Right atrium auricular region (tissue), 2 donors: ENCODE measurements at regions not wholly inside any gene's neighbourhood (a gene's known extent, or its start where the extent isn't known, plus 50 kb on each side); places are given as distances from the start of the nearest gene placed in this dataset.

Experiments
- DNase-seq: peaks from one replicate; pipeline ENCODE4 v3.0.0-alpha.2; 2019; ENCODE audit warnings: low spot score
- H3K27ac ChIP-seq, 2 donors: fragments of 200-600 bp; sonication (generic); 1 replicate in 1 of 2; 2 replicates in 1 of 2; pipeline ENCODE4 v1.5.1; 2016 to 2019
- H3K27me3 ChIP-seq, 2 donors: fragments of 200-600 bp; sonication (generic); one replicate each; pipeline versions ENCODE4 v1.5.1 to v1.6.0; 2017 to 2019
- H3K36me3 ChIP-seq: fragments of 200-600 bp; sonication (generic); one replicate; pipeline ENCODE4 v1.5.1; 2016
- H3K4me1 ChIP-seq, 2 donors: fragments of 200-600 bp; sonication (generic); one replicate each; pipeline versions ENCODE4 v1.5.1 to v1.6.0; 2017 to 2019
- H3K4me3 ChIP-seq, 2 donors: fragments of 200-600 bp; sonication (generic); 1 replicate in 1 of 2; 2 replicates in 1 of 2; pipeline ENCODE4 v1.5.1; 2017 to 2019; ENCODE audit warnings: mild to moderate bottlenecking in 1 of 2, moderate library complexity in 1 of 2
- H3K9me3 ChIP-seq, 2 donors: fragments of 200-600 bp; sonication (generic); one replicate each; pipeline ENCODE4 v1.5.1; 2019
- TF ChIP-seq, protein P1 (sequence below), 2 donors: fragments of 200-600 bp; sonication (generic); IDR thresholded peaks; one replicate each; pipeline ENCODE4 v1.5.1; 2019; ENCODE audit warnings: antibody characterized with exemption in 2 of 2

DNA sequence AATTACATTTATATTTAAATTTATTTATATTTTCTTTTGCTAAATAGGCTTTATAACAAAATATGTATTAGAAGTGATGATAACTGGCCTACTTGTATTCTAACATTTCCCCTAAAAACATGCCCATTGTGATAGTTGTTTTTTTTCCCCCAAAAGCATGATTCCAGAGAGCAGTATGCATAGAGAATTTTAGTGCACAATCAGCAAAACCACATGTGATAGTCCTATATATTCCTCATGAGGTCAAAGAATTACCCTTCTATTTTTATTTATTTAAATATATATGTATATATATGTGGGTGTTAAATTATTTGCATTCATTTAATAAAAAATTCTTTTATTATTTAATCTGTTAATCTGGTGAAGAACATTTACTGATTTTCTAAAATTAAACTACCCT is 78.2 kb upstream of the TLL1 start:
- Histone ChIP-seq H3K27ac (no peak overlapping the region), H3K4me3 (no peak overlapping the region), H3K36me3 (no peaks in the 10 kb centered on the region), H3K4me1 (no peaks in the 10 kb centered on the region), H3K9me3 (no peaks in the 10 kb centered on the region), H3K27me3 (no peaks in the 10 kb centered on the region)
- DNase-seq, result no peak
- TF ChIP-seq, protein P1, sequence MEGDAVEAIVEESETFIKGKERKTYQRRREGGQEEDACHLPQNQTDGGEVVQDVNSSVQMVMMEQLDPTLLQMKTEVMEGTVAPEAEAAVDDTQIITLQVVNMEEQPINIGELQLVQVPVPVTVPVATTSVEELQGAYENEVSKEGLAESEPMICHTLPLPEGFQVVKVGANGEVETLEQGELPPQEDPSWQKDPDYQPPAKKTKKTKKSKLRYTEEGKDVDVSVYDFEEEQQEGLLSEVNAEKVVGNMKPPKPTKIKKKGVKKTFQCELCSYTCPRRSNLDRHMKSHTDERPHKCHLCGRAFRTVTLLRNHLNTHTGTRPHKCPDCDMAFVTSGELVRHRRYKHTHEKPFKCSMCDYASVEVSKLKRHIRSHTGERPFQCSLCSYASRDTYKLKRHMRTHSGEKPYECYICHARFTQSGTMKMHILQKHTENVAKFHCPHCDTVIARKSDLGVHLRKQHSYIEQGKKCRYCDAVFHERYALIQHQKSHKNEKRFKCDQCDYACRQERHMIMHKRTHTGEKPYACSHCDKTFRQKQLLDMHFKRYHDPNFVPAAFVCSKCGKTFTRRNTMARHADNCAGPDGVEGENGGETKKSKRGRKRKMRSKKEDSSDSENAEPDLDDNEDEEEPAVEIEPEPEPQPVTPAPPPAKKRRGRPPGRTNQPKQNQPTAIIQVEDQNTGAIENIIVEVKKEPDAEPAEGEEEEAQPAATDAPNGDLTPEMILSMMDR (IDR thresholded peaks at IDR 0.05), result no peak

DNA sequence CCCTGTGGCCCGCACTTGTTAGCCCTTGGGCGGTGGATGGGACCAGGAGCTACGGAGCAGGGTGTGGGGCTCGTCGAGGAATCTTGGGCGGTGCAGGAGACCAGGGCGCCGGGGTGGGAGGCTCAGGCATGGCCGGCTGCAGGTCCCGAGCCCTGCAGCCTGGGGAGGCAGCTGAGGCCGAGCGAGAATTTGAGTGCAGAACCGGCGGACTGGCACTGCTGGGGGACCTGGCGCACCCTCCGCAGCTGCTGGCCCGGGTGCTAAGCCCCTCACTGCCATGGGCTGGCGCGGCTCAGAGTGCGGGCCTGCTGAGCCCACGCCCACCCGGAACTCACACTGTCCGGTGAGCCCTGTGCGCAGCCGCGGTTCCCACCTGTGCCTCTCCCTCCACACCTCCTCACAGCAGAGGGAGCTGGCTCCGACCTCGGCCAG is 73.6 kb upstream of the TLL1 start:
- no peaks in the 10 kb centered on the region for H3K27me3 ChIP-seq
- no peaks in the 10 kb centered on the region for H3K4me1 ChIP-seq
- H3K27ac ChIP-seq, result no peak overlapping the region
- no peak overlapping the region for H3K4me3 ChIP-seq
- H3K9me3 ChIP-seq, result no peaks in the 10 kb centered on the region
- no peaks in the 10 kb centered on the region for H3K36me3 ChIP-seq
- TF ChIP-seq, protein P1 (IDR thresholded peaks at IDR 0.05), result no peak
- DNase-seq, result no peak

DNA sequence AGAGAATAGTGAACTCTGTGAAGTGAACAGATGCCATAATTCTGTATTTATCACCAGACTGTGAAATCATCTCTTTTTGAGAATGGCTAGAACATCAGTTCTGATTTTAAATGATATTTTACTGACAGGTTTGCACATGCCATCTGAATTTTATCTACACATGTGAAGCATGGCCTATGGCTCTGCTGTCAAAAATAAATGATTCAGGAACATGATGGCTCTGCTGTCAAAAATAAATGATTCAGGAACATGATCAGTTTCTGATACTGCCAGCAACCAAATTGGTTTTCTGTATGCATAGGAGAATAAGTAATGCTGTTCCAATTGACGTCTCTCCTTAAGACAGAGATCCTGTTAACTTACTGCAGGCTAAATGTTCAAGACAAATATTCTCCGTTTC is 70.6 kb upstream of the TLL1 start:
- TF ChIP-seq, protein P1 (IDR thresholded peaks at IDR 0.05), result no peak
- Histone ChIP-seq H3K9me3 (no peaks in the 10 kb centered on the region), H3K4me1 (no peaks in the 10 kb centered on the region), H3K27ac (no peak overlapping the region), H3K36me3 (no peaks in the 10 kb centered on the region), H3K27me3 (no peaks in the 10 kb centered on the region), H3K4me3 (no peak overlapping the region)
- no peak for DNase-seq

DNA sequence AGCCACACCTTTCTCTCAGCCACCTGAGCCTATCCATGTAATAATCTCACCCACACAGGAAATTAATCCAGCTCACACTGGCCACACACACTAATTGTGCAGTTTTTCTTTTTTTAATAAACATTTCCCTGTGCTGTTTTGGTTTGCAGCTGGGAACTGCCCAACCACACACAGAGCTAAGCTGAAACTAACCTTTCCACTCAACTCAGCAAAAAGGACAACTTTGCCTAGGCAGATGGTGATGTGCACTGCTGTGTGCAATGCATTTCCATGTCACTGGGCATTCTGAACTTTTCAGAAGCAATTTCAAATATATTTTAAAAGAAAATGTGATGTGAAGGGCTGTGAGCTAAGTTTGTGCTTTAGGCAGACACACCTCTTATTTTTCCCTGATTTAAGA is 70.0 kb upstream of the TLL1 start:
- DNase-seq, result no peak
- Histone ChIP-seq H3K36me3 (no peaks in the 10 kb centered on the region), H3K4me1 (no peaks in the 10 kb centered on the region), H3K27me3 (no peaks in the 10 kb centered on the region), H3K27ac (no peak overlapping the region), H3K9me3 (no peaks in the 10 kb centered on the region), H3K4me3 (no peak overlapping the region)
- TF ChIP-seq, protein P1 (IDR thresholded peaks at IDR 0.05), result no peak

GRCh38 chr4:165805406-165805805 is 67.6 kb upstream of the TLL1 start:
- H3K27ac ChIP-seq, result no peak overlapping the region
- DNase-seq, result no peak
- no peaks in the 10 kb centered on the region for H3K36me3 ChIP-seq
- H3K27me3 ChIP-seq, result no peaks in the 10 kb centered on the region
- no peaks in the 10 kb centered on the region for H3K4me1 ChIP-seq
- H3K9me3 ChIP-seq, result no peaks in the 10 kb centered on the region
- H3K4me3 ChIP-seq, result no peak overlapping the region
- TF ChIP-seq, protein P1 (IDR thresholded peaks at IDR 0.05), result no peak

DNA sequence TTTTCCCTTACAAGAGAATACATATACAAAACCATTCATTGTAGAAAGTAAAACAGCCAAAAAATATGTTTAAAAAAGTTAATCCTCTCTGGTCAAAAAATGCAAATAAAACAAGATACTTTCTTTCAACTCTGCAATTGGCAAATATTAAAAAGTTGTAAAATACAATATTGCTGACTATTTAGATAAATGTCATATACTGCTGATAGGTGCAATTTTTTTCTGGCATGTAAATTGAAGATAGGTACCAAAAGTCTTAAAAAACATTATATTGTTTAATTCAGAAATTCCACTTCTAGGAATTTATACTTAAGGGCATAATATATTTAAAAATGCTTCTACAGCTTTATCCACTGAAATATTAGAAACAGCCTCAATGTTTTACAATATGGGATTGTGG is 66.4 kb upstream of the TLL1 start:
- no peak for DNase-seq
- H3K9me3 ChIP-seq, result no peaks in the 10 kb centered on the region
- no peaks in the 10 kb centered on the region for H3K36me3 ChIP-seq
- H3K4me1 ChIP-seq, result no peaks in the 10 kb centered on the region
- H3K4me3 ChIP-seq, result no peak overlapping the region
- no peaks in the 10 kb centered on the region for H3K27me3 ChIP-seq
- H3K27ac ChIP-seq, result no peak overlapping the region
- TF ChIP-seq, protein P1 (IDR thresholded peaks at IDR 0.05), result no peak
